CD4-positive, alpha-beta T cell (primary cell): ENCODE measurements at regions not wholly inside any gene's neighbourhood (a gene's known extent, or its start where the extent isn't known, plus 50 kb on each side); places are given as distances from the start of the nearest gene placed in this dataset.

Experiments
- ATAC-seq: fragments of 200-7000 bp; cut with Tn5 transposase; one replicate; pipeline ENCODE4 v1.10.0; 2022; ENCODE audit warnings: mild to moderate bottlenecking; ENCODE audit not compliant: poor library complexity
- CTCF ChIA-PET: fragments of 350-600 bp; sonication (Branson Sonifier 250); formaldehyde crosslinking; loops from one replicate; lab custom pipeline; 2021; ENCODE audit warnings: antibody characterized with exemption, inconsistent platforms; lab: Charles Lee
- POLR2A ChIA-PET: fragments of 350-600 bp; sonication (Branson Sonifier 250); formaldehyde crosslinking; loops from one replicate; lab custom pipeline; 2021; ENCODE audit warnings: antibody characterized with exemption, inconsistent platforms; lab: Charles Lee
- DNase-seq, 14 experiments: peaks; one replicate each; pipeline ENCODE4 v3.0.0-alpha.2; 2013 to 2020; ENCODE audit warnings: mixed read lengths in 2 of 14
- H3K27ac ChIP-seq, 2 donors: one replicate each; pipeline versions ENCODE4 v1.5.1 to v1.7.0; 2013; ENCODE audit warnings: low read length in 2 of 2, low read depth in 1 of 2, mild to moderate bottlenecking in 1 of 2
- H3K27me3 ChIP-seq, 2 experiments: 1 replicate in 1 of 2; 2 replicates in 1 of 2; pipeline versions ENCODE4 v1.6.1 to v1.7.0; 2013; ENCODE audit warnings: low read length in 2 of 2, control low read depth in 1 of 2, mild to moderate bottlenecking in 1 of 2, moderate library complexity in 1 of 2; ENCODE audit not compliant: insufficient read depth in 2 of 2, control insufficient read depth in 1 of 2
- H3K36me3 ChIP-seq: one replicate; pipeline ENCODE4 v1.6.1; 2013; ENCODE audit warnings: low read length, control low read depth; ENCODE audit not compliant: insufficient read depth
- H3K4me1 ChIP-seq: one replicate; pipeline ENCODE4 v1.6.1; 2013; ENCODE audit warnings: low read length, control low read depth; ENCODE audit not compliant: insufficient read depth
- H3K4me3 ChIP-seq: one replicate; pipeline ENCODE4 v1.5.1; 2013; ENCODE audit warnings: mild to moderate bottlenecking, low read length, moderate library complexity
- H3K9me3 ChIP-seq, 2 experiments: 1 replicate in 1 of 2; 2 replicates in 1 of 2; pipeline versions ENCODE4 v1.6.1 to v1.7.0; 2013; ENCODE audit warnings: low read length in 2 of 2, mild to moderate bottlenecking in 2 of 2, control low read depth in 1 of 2, moderate library complexity in 1 of 2; ENCODE audit not compliant: control insufficient read depth in 1 of 2, insufficient read depth in 1 of 2
- H3K27ac Mint-ChIP-seq: one replicate; pipeline ENCODE4 v1.8.0; 2020; ENCODE audit warnings: mixed read lengths
- H3K27me3 Mint-ChIP-seq: one replicate; pipeline ENCODE4 v1.8.0; 2021; ENCODE audit warnings: mixed read lengths
- H3K36me3 Mint-ChIP-seq: one replicate; pipeline ENCODE4 v1.8.0; 2021; ENCODE audit warnings: low read depth, mixed read lengths
- H3K4me1 Mint-ChIP-seq: one replicate; pipeline ENCODE4 v1.8.0; 2021; ENCODE audit warnings: low read depth, mixed read lengths
- H3K4me3 Mint-ChIP-seq: one replicate; pipeline ENCODE4 v1.8.0; 2020; ENCODE audit warnings: mild to moderate bottlenecking, mixed read lengths
- H3K9me3 Mint-ChIP-seq: one replicate; pipeline ENCODE4 v1.8.0; 2020; ENCODE audit warnings: mixed read lengths
- CTCF ChIP-seq: fragments of 200-600 bp; IDR thresholded peaks from one replicate; pipeline ENCODE4 v1.8.0; 2022; ENCODE audit warnings: antibody characterized with exemption, mild to moderate bottlenecking
- intact Hi-C, 2 experiments: fragments of 100-400 bp; cut with DNase I in 1 of 2; cut with micrococcal nuclease in 1 of 2; formaldehyde crosslinking; loops; one replicate each; pipeline versions ENCODE4 v1.15.1 to v1.9.0; 2023 to 2025; cut with DNase I, micrococcal nuclease

GRCh38 chr6:121539439-121539838 is 104.0 kb downstream of the GJA1 start:
- H3K27me3 Mint-ChIP-seq: no peaks in the 10 kb centered on the region
- Histone ChIP-seq H3K4me3 (no peak overlapping the region), H3K27ac (no peak overlapping the region), H3K4me1 (no peaks in the 10 kb centered on the region), H3K36me3 (no peaks in the 10 kb centered on the region), H3K9me3 (no peaks in the 10 kb centered on the region), H3K27me3 (no peaks in the 10 kb centered on the region)
- no peak overlapping the region for H3K4me3 Mint-ChIP-seq
- POLR2A ChIA-PET: no interaction called here
- no peak for ATAC-seq
- no peaks in the 10 kb centered on the region for H3K4me1 Mint-ChIP-seq
- H3K9me3 Mint-ChIP-seq: no peaks in the 10 kb centered on the region
- no peak for DNase-seq
- no peaks in the 10 kb centered on the region for H3K36me3 Mint-ChIP-seq
- no peak overlapping the region for H3K27ac Mint-ChIP-seq
- intact Hi-C loops: no loop called here
- CTCF ChIA-PET: no interaction called here
- TF ChIP-seq CTCF: no peak

- intact Hi-C loops: no loop called here
- H3K27me3 ChIP-seq: no peaks in the 10 kb centered on the region
- ATAC-seq (no peak), DNase-seq (no peak)
- H3K9me3 Mint-ChIP-seq: no peaks in the 10 kb centered on the region
- no peak for TF ChIP-seq CTCF
- ChIA-PET CTCF (no interaction called here), POLR2A (no interaction called here)
- no peak overlapping the region for H3K4me3 Mint-ChIP-seq
- no peaks in the 10 kb centered on the region for H3K27me3 Mint-ChIP-seq
- H3K4me1 ChIP-seq: no peaks in the 10 kb centered on the region
- no peaks in the 10 kb centered on the region for H3K4me1 Mint-ChIP-seq
- H3K27ac Mint-ChIP-seq: no peak overlapping the region
- no peak overlapping the region for H3K27ac ChIP-seq
- H3K4me3 ChIP-seq: no peak overlapping the region
- no peaks in the 10 kb centered on the region for H3K36me3 Mint-ChIP-seq
- no peaks in the 10 kb centered on the region for H3K36me3 ChIP-seq
- no peaks in the 10 kb centered on the region for H3K9me3 ChIP-seq
Observed at GRCh38 chr6:121540210-121540609, 104.8 kb downstream of the GJA1 start.

- H3K4me3 ChIP-seq: no peak overlapping the region
- H3K27ac ChIP-seq: no peak overlapping the region
- no peaks in the 10 kb centered on the region for H3K9me3 Mint-ChIP-seq
- no peak for DNase-seq
- intact Hi-C loops: no loop called here
- no peak for ATAC-seq
- no peaks in the 10 kb centered on the region for H3K4me1 Mint-ChIP-seq
- H3K27ac Mint-ChIP-seq: no peak overlapping the region
- H3K36me3 ChIP-seq: no peaks in the 10 kb centered on the region
- H3K4me3 Mint-ChIP-seq: no peak overlapping the region
- H3K36me3 Mint-ChIP-seq: no peaks in the 10 kb centered on the region
- no peak for TF ChIP-seq CTCF
- CTCF ChIA-PET: no interaction called here
- H3K27me3 Mint-ChIP-seq: no peaks in the 10 kb centered on the region
- H3K4me1 ChIP-seq: no peaks in the 10 kb centered on the region
- POLR2A ChIA-PET: no interaction called here
- peaks cover 0 to 4% of the 10 kb centered on the region in 2 experiments for H3K9me3 ChIP-seq
- no peaks in the 10 kb centered on the region for H3K27me3 ChIP-seq
Observed at GRCh38 chr6:121544691-121545090, 109.2 kb downstream of the GJA1 start.
